Stimulated activated CD8-positive, alpha-beta memory T cell treated with anti-CD3 and anti-CD28 coated beads, Interleukin-15, amount 100 ng/mL, for 4 hours (primary cell): ENCODE measurements at regions not wholly inside any gene's neighbourhood (a gene's known extent, or its start where the extent isn't known, plus 50 kb on each side); places are given as distances from the start of the nearest gene placed in this dataset.

Experiments used
- DNase-seq, 2 donors: peaks; one replicate each; pipeline ENCODE4 v3.0.0-alpha.2; 2020; ENCODE audit warnings: low read depth in 2 of 2

- no peak for DNase-seq
Observed at GRCh38 chr13:89726690-89727435, 1620.6 kb upstream of the MIR17HG start.

GRCh38 chr13:89733829-89734228, 1613.7 kb upstream of the MIR17HG start:
- DNase-seq: no peak

- DNase-seq: no peak
Observed at GRCh38 chr13:89737051-89737450, 1610.4 kb upstream of the MIR17HG start.

- DNase-seq: no peak
Observed at GRCh38 chr13:89738072-89738471, 1609.4 kb upstream of the MIR17HG start.

DNA sequence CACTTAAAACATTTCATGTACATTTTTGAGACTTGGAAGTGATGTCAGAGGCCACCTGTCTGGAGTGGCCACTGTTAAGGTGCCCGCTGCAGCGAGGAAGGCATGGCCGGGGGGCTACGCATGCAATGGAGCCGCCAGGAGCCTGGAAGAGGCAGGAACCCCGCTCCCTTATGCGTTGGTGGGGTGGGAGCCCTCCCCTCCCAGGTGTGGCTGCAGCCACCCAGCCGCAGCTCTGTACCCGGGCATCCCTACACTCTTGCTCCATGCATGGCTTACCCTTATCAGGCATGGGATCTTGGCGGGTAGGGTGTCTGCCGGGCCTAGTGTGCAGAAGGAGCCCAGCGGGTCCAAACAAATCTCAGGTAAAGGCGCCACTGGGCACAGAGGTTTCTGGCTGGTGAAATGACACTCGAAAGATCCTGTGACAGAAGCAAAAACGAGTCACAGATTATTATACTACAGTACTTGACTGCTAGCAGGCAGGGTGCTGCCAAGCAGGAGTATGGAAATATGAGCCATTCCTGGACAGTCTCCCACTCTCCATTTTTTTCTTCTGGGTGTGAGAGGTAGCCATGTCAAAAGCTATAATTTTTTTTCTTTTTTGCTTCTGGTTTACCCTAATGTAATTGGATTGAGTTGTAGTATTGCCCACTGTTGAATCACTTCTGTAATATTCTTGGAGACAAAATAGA, 1606.3 kb upstream of the MIR17HG start:
- no peak for DNase-seq

GRCh38 chr13:89746554-89746953, 1600.9 kb upstream of the MIR17HG start:
- no peak for DNase-seq

DNA sequence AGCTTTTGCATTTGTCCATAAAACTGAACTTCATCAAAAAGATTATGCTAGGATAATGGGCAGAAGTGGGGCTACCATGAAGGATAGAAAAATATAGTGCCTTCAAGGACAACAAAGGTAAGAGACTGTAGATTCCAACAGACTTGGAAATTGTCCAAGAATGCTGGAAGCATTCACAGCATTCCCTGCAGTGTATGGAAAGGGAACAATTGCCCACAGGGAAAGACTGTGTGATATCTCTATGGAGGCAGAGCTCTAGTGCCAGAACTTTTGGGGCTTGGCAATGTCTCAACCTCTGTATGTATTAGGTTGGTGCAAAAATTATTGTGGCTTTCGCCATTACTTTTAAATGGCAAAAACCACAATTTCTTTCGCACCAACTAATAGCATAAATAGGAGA, 1598.8 kb upstream of the MIR17HG start:
- no peak for DNase-seq

GRCh38 chr13:89749888-89750287, 1597.6 kb upstream of the MIR17HG start:
- no peak for DNase-seq

GRCh38 chr13:89750371-89750770, 1597.1 kb upstream of the MIR17HG start:
- no peak for DNase-seq

- DNase-seq: no peak
Observed at GRCh38 chr13:89751432-89751930, 1596.0 kb upstream of the MIR17HG start.

GRCh38 chr13:89752394-89752793, 1595.1 kb upstream of the MIR17HG start:
- DNase-seq: no peak

GRCh38 chr13:89755729-89756492, 1591.6 kb upstream of the MIR17HG start:
- DNase-seq: no peak

- no peak for DNase-seq
Observed at GRCh38 chr13:89763005-89763404, 1584.5 kb upstream of the MIR17HG start.

DNA sequence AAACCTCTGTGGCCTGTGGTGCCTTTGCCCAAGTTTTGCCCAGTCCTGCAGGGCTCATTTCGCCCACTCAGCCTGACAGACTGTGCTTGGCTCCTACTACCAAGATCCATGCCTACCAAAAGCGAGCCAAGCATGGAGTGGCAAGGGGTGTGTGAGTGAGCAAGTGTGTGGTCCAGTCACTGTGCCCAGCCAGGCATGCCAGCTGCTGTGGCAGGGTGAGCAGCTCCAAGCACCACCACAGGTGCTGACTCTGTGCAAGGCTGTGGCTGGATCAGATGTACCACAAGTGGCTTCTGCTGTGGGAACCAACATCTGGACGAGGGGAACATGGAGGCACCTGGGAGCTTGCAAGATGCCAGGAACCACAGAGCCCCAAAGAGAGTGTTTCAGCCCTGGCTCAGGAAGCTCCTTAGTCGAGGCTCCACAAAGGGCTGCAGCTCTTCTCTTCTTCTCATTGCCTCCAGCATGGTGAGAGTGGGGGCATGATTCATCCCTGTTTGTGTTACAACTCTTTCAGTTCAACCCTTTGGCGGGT, 1564.2 kb upstream of the MIR17HG start:
- DNase-seq: no peak

DNA sequence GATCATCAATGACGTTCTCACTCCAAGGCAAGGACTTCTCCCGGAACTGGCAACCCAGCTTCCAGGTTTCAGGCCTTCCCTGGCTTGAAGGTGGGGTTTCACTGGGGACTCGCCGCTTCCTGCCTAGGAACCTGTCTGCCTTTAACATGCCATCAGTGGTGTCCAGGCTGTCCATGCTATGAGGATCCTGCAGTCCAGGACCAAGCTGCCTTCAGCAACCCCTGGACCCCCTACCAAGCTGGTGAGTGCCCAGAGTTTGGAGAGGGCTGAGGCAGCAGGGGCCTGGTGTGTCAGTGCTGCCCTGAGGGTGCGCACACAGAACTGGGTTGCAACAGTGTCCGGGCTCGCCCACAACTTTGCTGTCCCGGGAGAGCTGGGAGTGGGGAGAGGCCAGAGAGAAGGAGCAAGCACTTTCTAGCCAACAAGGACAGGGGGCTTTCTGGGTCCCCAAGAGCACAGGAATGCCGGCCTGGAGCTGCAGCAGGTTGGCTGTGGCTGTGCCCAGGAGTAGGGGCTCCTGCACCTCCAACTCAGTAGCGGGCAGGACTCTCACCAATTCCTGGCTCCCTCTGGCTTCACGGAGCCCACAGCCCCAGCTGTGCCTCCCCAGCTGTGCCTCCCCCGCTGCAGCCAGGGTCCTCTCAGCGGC, 1563.2 kb upstream of the MIR17HG start:
- DNase-seq: no peak

DNA sequence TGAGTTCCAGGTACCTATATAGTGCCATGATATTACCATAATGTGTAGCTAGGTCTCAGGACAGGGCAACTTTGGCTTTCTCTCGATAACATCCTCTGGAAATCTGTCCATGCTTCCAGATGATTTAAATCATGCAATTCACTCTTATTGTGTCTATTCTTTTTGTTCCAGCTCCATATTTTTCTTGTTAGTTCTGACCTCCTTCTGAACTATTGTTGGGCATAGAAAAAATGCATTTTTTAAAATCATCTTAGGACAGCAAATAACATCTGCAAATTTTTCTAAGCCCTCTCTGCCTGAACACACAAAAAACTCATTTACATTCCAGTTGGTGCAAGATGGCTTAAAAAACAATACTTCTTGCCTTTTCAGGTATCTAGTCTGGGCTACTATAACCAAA, 1561.0 kb upstream of the MIR17HG start:
- DNase-seq: no peak

DNA sequence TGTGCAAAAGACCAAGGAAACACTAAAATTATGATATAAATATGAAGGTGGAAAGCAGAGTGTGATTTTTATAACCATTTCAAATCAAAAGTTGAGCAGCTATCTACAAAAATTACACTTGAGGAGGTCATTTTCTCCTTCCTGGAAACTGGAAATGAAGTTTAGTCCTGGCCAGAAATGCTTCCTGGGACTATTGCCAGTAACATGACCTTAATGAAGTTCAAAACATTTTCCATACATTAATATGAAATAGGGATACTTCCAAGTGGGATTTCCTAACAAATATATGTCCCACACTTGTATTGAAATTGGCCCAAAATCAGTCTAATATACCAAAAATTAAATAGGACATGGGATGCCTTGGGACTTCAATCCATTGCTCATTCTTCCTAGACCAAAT, 1556.8 kb upstream of the MIR17HG start:
- no peak for DNase-seq

GRCh38 chr13:89791971-89792630, 1555.4 kb upstream of the MIR17HG start:
- no peak for DNase-seq

- no peak for DNase-seq
Observed at GRCh38 chr13:89796196-89796595, 1551.3 kb upstream of the MIR17HG start.

DNA sequence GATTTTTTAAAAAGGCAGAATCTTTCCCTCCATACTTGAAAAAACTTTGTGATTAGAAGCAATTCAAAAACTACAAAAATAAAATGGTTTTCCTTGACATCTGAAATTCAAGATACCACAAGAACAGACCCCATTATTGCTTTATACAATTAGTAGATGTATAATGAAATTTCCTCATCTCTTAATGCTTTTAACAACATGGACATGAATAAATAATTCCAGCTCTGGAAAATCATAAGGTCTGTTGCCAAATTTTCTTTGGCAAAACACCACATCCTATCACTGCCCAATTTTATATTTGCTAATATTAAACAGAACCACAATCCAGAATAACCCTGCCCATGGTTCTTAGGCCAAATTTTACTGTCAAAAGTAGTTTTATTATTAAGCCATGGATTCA, 1543.6 kb upstream of the MIR17HG start:
- DNase-seq: no peak

DNA sequence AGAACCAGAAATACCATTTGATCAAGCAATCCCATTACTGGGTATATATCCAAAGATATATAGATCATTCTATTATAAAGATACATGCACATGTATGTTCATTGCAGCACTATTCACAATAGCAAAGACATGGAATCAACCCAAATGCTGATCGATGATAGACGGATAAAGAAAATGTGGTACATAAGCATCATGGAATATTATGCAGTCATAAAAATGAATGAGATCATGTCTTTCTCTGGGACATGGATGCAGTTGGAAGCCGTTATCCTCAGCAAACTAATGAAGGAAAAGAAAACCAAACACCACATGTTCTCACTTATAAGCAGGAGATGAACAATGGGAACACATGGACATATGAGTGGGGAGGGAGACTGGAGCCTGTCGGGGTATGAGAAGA, 1540.9 kb upstream of the MIR17HG start:
- DNase-seq: no peak
